GM12892 (cell line): ENCODE measurements at regions not wholly inside any gene's neighbourhood (a gene's known extent, or its start where the extent isn't known, plus 50 kb on each side); places are given as distances from the start of the nearest gene placed in this dataset.

Experiments
- POLR2A ChIP-seq: IDR thresholded peaks from 2 replicates; pipeline ENCODE4 v1.6.1; 2011; ENCODE audit warnings: low read depth, low read length, control low read depth
- TAF1 ChIP-seq: IDR thresholded peaks from 2 replicates; pipeline ENCODE4 v1.6.1; 2011; ENCODE audit warnings: low read depth, mild to moderate bottlenecking, control low read depth, low read length, borderline replicate concordance

- no peak for TF ChIP-seq POLR2A
- no peak for TF ChIP-seq TAF1
Observed at GRCh38 chr21:25385911-25386474, 221.3 kb downstream of the MRPL39 start.
